DMS 273 treated with DMSO at 0.1 percent for 48 hours (cell line): ENCODE measurements at regions not wholly inside any gene's neighbourhood (a gene's known extent, or its start where the extent isn't known, plus 50 kb on each side); places are given as distances from the start of the nearest gene placed in this dataset.

ENCODE experiments used
- DNase-seq: peaks from one replicate; lab custom pipeline; 2025; lab: John Stamatoyannopoulos, UW

GRCh38 chr7:52700349-52700748 lies 335.1 kb upstream of the POM121L12 start:
- no peak for DNase-seq

GRCh38 chr7:52695973-52696595 lies 339.3 kb upstream of the POM121L12 start:
- no peak for DNase-seq

GRCh38 chr7:52691257-52691656 lies 344.2 kb upstream of the POM121L12 start:
- no peak for DNase-seq

GRCh38 chr7:52689912-52690311 lies 345.5 kb upstream of the POM121L12 start:
- DNase-seq: no peak

- DNase-seq: no peak
Observed at GRCh38 chr7:52685333-52685732, 350.1 kb upstream of the POM121L12 start.

GRCh38 chr7:52684388-52684787 lies 351.0 kb upstream of the POM121L12 start:
- DNase-seq: no peak

- no peak for DNase-seq
Observed at GRCh38 chr7:52682993-52683392, 352.4 kb upstream of the POM121L12 start.

GRCh38 chr7:52670608-52671225 lies 364.7 kb upstream of the POM121L12 start:
- DNase-seq: no peak

GRCh38 chr7:52669031-52669430 lies 366.4 kb upstream of the POM121L12 start:
- DNase-seq: no peak

GRCh38 chr7:52668435-52668834 lies 367.0 kb upstream of the POM121L12 start:
- no peak for DNase-seq

GRCh38 chr7:52659178-52659577 lies 376.3 kb upstream of the POM121L12 start:
- DNase-seq: no peak

GRCh38 chr7:52656098-52656497 lies 379.3 kb upstream of the POM121L12 start:
- no peak for DNase-seq

- DNase-seq: no peak
Observed at GRCh38 chr7:52652621-52653020, 382.8 kb upstream of the POM121L12 start.

- no peak for DNase-seq
Observed at GRCh38 chr7:52648872-52649271, 386.6 kb upstream of the POM121L12 start.

GRCh38 chr7:52647046-52647445 lies 388.4 kb upstream of the POM121L12 start:
- DNase-seq: no peak

GRCh38 chr7:52639981-52640380 lies 395.5 kb upstream of the POM121L12 start:
- DNase-seq: no peak

- DNase-seq: no peak
Observed at GRCh38 chr7:52639126-52639525, 396.3 kb upstream of the POM121L12 start.

GRCh38 chr7:52635021-52635420 lies 400.4 kb upstream of the POM121L12 start:
- no peak for DNase-seq

- DNase-seq: no peak
Observed at GRCh38 chr7:52620849-52621248, 414.6 kb upstream of the POM121L12 start.

- DNase-seq: no peak
Observed at GRCh38 chr7:52616552-52616951, 418.9 kb upstream of the POM121L12 start.

- DNase-seq: no peak
Observed at GRCh38 chr7:52615021-52615695, 420.3 kb upstream of the POM121L12 start.

GRCh38 chr7:52609511-52609910 lies 425.9 kb upstream of the POM121L12 start:
- DNase-seq: no peak

- no peak for DNase-seq
Observed at GRCh38 chr7:52592698-52593097, 442.7 kb upstream of the POM121L12 start.

- no peak for DNase-seq
Observed at GRCh38 chr7:52586704-52587103, 448.7 kb upstream of the POM121L12 start.
